Vagina (tissue), 2 donors: ENCODE measurements at regions not wholly inside any gene's neighbourhood (a gene's known extent, or its start where the extent isn't known, plus 50 kb on each side); places are given as distances from the start of the nearest gene placed in this dataset.

ENCODE experiments used
- POLR2A ChIP-seq, 2 donors: fragments of 450-650 bp; IDR thresholded peaks; one replicate each; pipeline ENCODE4 v1.6.1; 2017; ENCODE audit warnings: antibody characterized with exemption in 2 of 2, mild to moderate bottlenecking in 2 of 2, moderate library complexity in 2 of 2
- POLR2AphosphoS5 ChIP-seq, 2 donors: sonication (generic); formaldehyde crosslinking; IDR thresholded peaks; one replicate each; pipeline ENCODE4 v1.9.0; 2017; ENCODE audit warnings: antibody characterized with exemption in 2 of 2, mild to moderate bottlenecking in 2 of 2, low read depth in 1 of 2; ENCODE audit not compliant: insufficient read depth in 1 of 2
- TF ChIP-seq, protein P1 (sequence below), 3 experiments: fragments of 450-650 bp in 2 of 3; fragments of 200-600 bp in 1 of 3; sonication (generic) in 1 of 3; IDR thresholded peaks; one replicate each; pipeline ENCODE4 v1.5.1; 2017 to 2019; ENCODE audit warnings: antibody characterized with exemption in 3 of 3, mild to moderate bottlenecking in 2 of 3, moderate library complexity in 2 of 3

DNA sequence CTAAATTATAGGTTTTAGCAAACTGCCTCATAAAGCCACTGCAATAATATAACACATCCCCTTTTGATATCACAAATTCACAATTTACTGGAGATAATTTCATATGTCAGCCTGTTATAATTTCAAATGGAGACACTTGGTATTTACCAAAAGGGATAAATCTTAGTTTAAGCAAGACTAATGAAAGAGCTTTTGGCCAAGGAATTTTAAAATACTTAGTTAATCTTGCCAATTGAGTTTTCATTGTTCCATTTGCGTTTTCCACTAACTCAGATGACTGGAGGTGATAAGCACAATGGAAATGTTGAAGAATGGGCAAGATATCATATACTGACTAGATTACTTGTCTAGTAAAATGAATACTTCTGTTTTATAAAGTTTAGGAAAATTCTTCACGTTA is 379.3 kb upstream of the SYT4 start:
- TF ChIP-seq, protein P1, sequence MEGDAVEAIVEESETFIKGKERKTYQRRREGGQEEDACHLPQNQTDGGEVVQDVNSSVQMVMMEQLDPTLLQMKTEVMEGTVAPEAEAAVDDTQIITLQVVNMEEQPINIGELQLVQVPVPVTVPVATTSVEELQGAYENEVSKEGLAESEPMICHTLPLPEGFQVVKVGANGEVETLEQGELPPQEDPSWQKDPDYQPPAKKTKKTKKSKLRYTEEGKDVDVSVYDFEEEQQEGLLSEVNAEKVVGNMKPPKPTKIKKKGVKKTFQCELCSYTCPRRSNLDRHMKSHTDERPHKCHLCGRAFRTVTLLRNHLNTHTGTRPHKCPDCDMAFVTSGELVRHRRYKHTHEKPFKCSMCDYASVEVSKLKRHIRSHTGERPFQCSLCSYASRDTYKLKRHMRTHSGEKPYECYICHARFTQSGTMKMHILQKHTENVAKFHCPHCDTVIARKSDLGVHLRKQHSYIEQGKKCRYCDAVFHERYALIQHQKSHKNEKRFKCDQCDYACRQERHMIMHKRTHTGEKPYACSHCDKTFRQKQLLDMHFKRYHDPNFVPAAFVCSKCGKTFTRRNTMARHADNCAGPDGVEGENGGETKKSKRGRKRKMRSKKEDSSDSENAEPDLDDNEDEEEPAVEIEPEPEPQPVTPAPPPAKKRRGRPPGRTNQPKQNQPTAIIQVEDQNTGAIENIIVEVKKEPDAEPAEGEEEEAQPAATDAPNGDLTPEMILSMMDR (IDR thresholded peaks at IDR 0.05): no peak
- TF ChIP-seq POLR2A (IDR thresholded peaks at IDR 0.05) (no peak), POLR2AphosphoS5 (IDR thresholded peaks at IDR 0.05; ENCODE audit: insufficient read depth in 1 of 2, low read depth in 1 of 2) (no peak)
